HL-60 (cell line): ENCODE measurements at regions not wholly inside any gene's neighbourhood (a gene's known extent, or its start where the extent isn't known, plus 50 kb on each side); places are given as distances from the start of the nearest gene placed in this dataset.

Source experiments
- DNase-seq, 2 experiments: peaks; one replicate each; pipeline ENCODE4 v3.0.0-alpha.2; 2010 to 2020; ENCODE audit warnings: low read depth in 1 of 2, low spot score in 1 of 2
- H3K27ac ChIP-seq: fragments of 250-450 bp; sonication (Bioruptor Pico); replicated peaks from 2 replicates; pipeline ENCODE4 v1.5.1; 2020; ENCODE audit warnings: mild to moderate bottlenecking, moderate library complexity
- H3K27me3 ChIP-seq: fragments of 250-450 bp; sonication (Bioruptor Pico); 2 replicates; pipeline ENCODE4 v1.5.1; 2021; ENCODE audit warnings: mild to moderate bottlenecking, moderate library complexity; ENCODE audit not compliant: insufficient read depth, poor library complexity, severe bottlenecking
- H3K4me3 ChIP-seq: replicated peaks from 2 replicates; pipeline ENCODE4 v1.5.1; 2011; ENCODE audit warnings: mild to moderate bottlenecking, control low read depth, low read length; ENCODE audit not compliant: insufficient read depth
- GABPA ChIP-seq: IDR thresholded peaks from 2 replicates; pipeline ENCODE4 v1.6.1; 2012; ENCODE audit warnings: low read depth
- POLR2AphosphoS5 ChIP-seq: IDR thresholded peaks from 2 replicates; pipeline ENCODE4 v1.6.1; 2012; ENCODE audit warnings: low read depth
- SPI1 ChIP-seq: IDR thresholded peaks from 2 replicates; pipeline ENCODE4 v1.6.1; 2012; ENCODE audit warnings: low read depth, mild to moderate bottlenecking, borderline replicate concordance
- TF ChIP-seq, protein P1 (sequence below): IDR thresholded peaks from 2 replicates; pipeline ENCODE4 v1.6.1; 2012; ENCODE audit warnings: low read depth; ENCODE audit not compliant: insufficient replicate concordance
- TF ChIP-seq, protein P2 (sequence below): IDR thresholded peaks from one replicate; pipeline ENCODE4 v1.5.1; 2011; ENCODE audit warnings: low read length, control low read depth, inconsistent platforms; ENCODE audit not compliant: insufficient read depth

DNA sequence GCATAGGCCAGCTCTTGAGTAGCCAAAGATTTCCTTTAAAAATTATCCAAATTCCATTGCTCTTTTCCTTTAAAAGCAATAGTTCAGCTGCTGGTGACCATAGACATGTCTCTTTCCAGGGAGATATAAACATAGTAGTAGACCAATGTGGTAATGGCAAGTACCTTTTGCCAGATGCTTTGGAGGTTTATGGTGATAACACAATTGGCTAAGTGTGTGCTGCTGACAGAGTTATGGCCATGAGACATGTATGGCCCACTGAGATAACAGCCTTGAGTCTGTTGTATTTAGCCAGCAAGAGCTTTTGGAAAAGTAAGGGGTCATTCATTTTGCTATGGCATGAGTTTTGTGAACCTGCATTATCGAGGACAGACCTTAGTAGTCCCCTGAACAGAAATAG lies 1146.8 kb downstream of the TUSC7 start:
- TF ChIP-seq SPI1, result no peak
- TF ChIP-seq GABPA, result no peak
- no peak for TF ChIP-seq POLR2AphosphoS5
- TF ChIP-seq, protein P1, sequence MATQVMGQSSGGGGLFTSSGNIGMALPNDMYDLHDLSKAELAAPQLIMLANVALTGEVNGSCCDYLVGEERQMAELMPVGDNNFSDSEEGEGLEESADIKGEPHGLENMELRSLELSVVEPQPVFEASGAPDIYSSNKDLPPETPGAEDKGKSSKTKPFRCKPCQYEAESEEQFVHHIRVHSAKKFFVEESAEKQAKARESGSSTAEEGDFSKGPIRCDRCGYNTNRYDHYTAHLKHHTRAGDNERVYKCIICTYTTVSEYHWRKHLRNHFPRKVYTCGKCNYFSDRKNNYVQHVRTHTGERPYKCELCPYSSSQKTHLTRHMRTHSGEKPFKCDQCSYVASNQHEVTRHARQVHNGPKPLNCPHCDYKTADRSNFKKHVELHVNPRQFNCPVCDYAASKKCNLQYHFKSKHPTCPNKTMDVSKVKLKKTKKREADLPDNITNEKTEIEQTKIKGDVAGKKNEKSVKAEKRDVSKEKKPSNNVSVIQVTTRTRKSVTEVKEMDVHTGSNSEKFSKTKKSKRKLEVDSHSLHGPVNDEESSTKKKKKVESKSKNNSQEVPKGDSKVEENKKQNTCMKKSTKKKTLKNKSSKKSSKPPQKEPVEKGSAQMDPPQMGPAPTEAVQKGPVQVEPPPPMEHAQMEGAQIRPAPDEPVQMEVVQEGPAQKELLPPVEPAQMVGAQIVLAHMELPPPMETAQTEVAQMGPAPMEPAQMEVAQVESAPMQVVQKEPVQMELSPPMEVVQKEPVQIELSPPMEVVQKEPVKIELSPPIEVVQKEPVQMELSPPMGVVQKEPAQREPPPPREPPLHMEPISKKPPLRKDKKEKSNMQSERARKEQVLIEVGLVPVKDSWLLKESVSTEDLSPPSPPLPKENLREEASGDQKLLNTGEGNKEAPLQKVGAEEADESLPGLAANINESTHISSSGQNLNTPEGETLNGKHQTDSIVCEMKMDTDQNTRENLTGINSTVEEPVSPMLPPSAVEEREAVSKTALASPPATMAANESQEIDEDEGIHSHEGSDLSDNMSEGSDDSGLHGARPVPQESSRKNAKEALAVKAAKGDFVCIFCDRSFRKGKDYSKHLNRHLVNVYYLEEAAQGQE, result no peak
- TF ChIP-seq, protein P2, sequence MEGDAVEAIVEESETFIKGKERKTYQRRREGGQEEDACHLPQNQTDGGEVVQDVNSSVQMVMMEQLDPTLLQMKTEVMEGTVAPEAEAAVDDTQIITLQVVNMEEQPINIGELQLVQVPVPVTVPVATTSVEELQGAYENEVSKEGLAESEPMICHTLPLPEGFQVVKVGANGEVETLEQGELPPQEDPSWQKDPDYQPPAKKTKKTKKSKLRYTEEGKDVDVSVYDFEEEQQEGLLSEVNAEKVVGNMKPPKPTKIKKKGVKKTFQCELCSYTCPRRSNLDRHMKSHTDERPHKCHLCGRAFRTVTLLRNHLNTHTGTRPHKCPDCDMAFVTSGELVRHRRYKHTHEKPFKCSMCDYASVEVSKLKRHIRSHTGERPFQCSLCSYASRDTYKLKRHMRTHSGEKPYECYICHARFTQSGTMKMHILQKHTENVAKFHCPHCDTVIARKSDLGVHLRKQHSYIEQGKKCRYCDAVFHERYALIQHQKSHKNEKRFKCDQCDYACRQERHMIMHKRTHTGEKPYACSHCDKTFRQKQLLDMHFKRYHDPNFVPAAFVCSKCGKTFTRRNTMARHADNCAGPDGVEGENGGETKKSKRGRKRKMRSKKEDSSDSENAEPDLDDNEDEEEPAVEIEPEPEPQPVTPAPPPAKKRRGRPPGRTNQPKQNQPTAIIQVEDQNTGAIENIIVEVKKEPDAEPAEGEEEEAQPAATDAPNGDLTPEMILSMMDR, result no peak
- Histone ChIP-seq H3K27me3 (no peaks in the 10 kb centered on the region), H3K4me3 (no peak overlapping the region), H3K27ac (no peak overlapping the region)
- DNase-seq, result no peak

DNA sequence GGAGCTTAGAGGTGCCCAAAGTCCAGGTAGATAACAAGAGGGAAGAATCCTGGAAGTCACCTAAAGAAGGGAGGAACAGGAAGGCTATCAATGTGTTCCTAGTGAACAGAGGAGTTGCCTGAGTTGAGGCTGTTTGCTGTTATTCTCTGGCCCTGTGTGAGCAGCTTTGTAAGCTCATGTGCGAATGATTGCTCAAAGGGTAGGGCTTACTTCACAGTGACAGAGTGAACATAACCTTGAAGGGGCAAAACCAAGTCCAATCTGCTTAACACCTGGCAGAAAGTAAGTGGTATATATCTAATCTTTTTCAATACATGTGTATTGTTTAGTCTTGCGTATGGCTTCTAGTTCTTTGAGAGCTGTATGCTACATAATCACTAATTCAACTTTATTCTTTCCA lies 1153.6 kb downstream of the TUSC7 start:
- H3K27ac ChIP-seq, result no peak overlapping the region
- no peak for DNase-seq
- H3K4me3 ChIP-seq, result no peak overlapping the region
- TF ChIP-seq SPI1 (no peak), GABPA (no peak), POLR2AphosphoS5 (no peak)
- TF ChIP-seq, protein P2, result no peak
- no peaks in the 10 kb centered on the region for H3K27me3 ChIP-seq

DNA sequence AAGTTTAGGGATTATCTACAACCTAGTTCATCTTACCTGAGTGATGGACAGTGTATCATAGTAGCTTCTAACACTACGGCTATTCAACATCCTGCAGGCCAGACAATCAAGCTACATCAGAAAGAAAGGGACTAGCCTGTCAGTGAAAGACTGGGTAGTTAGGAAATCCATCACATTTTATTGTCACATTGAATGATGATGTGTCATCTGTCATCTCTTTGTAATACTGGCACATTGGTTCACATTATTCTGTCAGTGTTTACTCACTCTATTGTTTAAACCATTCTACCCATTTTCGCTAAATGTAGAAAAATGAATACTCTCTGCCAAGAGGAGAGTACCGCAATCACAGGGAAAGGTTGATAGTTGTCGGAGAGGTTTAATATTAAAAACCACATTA lies 1155.8 kb downstream of the TUSC7 start:
- TF ChIP-seq POLR2AphosphoS5, result no peak
- TF ChIP-seq, protein P2, result no peak
- TF ChIP-seq, protein P1, result no peak
- DNase-seq, result no peak

DNA sequence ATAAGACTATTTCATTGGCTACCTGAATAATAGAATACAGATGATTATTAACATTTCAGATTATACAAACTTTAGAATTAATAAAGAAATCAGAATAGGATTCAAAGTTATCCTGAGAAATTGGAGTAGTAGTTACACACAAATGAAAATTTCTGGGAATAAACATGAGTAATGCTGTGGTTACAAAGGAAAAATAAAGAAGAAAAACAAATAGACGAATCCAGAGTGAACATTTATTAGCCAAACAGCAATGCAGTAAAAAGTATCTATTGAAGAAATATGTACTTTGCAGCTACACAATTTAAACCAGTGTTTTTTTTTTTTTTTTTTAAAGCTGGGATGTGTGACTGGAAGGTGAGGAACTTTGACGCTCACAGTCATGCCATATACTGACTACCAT lies 1159.2 kb downstream of the TUSC7 start:
- TF ChIP-seq POLR2AphosphoS5 (no peak), SPI1 (no peak), GABPA (no peak)
- TF ChIP-seq, protein P2, result no peak
- TF ChIP-seq, protein P1, result no peak
- H3K4me3 ChIP-seq, result no peak overlapping the region
- no peak overlapping the region for H3K27ac ChIP-seq
- no peaks in the 10 kb centered on the region for H3K27me3 ChIP-seq
- DNase-seq, result no peak

More for the DNA sequence above, 1155.8 kb downstream of the TUSC7 start:
- H3K27ac ChIP-seq, result no peak overlapping the region
- H3K4me3 ChIP-seq, result no peak overlapping the region
- no peaks in the 10 kb centered on the region for H3K27me3 ChIP-seq
